G401 (cell line): ENCODE measurements at regions not wholly inside any gene's neighbourhood (a gene's known extent, or its start where the extent isn't known, plus 50 kb on each side); places are given as distances from the start of the nearest gene placed in this dataset.
"Not testable (repeated sequence)": the region's sequence is repeated elsewhere in the genome, so short reads cannot be mapped to it uniquely, and the experiment has no call there.

Source experiments
- DNase-seq: peaks from one replicate; pipeline ENCODE4 v3.0.0-alpha.2; 2015; ENCODE audit warnings: low spot score
- in situ Hi-C: cut with HindIII; loops from 2 replicates; pipeline ENCODE4 v1.10.0; 2016; ENCODE audit warnings: low sequenced_read_pairs, mixed read lengths

DNA sequence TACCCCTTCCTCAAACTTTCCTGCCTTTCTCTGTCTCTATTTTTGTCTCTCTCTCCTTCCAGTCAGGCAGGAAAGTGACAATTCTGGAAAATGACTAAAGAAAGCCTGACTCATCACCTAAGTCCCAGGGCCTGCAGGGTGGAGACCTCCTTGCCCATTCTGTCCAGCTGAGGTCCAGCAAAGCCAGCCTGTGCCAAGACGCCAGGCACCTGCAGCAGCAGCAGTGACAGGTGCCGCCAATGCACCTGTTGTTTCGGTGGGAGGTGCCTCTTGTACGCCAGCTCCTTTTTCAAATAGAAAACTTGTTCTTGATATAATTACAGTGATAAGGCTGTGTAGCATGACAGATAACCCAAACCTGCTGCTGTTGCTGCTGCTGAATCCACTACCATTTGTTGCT, 501.3 kb downstream of the NTRK3 start:
- in situ Hi-C loops = no loop called here
- DNase-seq = no peak

DNA sequence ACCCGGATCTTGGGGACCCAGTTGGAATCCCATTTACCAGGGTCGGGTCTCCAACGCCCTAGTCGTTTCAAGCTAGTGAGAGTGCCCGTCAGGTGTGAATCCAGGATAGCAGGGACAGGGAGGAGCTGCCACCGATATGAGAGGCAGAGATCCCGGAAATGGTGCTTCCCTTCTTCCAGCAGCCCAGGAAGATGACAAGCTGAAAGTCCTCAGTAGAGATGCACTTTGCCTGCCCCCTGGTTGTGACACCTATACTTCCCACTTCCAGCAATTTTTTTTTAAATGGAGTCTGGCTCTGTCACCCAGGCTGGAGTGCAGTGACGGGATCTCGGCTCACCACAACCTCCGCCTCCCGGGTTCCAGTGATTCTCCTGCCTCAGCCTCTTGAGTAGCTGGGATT, 503.0 kb downstream of the NTRK3 start:
- DNase-seq = no peak
- in situ Hi-C loops = no loop called here

DNA sequence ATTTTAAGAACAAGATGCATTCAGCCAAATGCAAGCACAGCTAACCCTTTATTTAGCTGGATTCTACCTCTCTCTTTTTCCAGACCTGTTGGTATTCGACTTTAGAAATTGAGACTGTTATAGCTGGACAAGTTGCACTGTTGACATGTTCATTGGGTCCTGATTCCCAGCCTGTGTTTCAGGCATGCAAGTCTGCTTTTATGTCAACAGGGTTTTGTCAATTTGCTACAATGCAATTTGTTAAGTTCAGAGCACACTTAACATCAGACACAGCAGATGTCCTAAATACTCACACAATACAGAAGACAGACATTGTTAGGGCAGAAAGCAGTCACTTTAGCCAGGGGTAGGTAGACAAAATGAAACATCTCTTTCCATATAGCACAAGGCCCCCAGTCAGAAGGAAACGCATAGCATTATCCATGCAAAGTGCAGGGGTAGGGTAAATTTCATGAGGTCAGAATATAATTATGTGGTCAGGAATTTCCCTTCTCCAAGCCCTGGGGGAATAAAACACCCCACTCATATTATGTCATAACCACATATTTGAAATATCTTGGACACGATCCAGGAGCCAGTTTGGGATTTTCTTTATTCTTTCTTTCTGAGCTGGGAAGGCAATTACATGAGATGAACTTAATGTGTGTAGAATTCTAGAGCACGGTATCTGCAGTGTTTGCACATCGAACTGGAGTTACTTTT, 504.1 kb downstream of the NTRK3 start:
- DNase-seq = no peak
- in situ Hi-C loops = no loop called here

DNA sequence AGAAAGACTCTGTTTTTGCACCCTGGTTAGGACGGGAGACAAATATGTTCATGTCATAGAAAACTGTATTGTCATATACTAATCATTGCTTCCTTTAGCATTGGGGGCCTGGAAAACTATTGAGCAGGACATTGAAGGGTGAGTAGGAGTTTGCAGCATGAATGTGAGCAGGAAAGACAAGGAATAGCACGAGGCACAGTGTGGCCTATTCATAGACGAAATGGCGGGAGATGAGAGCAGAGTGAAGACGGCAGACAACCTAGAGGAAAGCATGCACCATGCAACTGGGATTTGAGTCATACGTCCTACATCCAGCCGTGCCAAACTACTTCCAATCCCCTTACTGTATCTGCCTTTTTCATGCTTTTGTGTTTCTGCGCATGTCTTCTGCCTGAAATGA, 508.1 kb downstream of the NTRK3 start:
- no peak for DNase-seq
- in situ Hi-C loops = no loop called here

DNA sequence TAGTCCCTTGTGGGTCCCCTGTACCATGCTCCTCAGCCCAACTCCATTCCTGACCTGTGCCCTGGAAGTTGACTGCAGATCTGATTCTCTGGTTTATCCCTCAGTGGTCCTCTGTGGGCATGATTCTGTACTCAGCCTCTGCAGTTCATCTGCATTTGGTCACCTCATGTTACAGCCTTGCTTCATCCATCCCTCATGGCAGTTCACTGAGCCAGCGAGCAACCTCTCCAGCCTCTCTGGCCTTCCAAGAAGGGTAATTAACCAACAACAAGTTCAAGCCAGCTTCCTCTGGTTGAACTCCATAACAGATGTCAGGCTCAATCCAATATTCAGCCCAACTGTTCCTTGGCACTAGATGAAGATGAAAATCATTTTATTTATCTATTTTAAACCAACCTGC, 509.5 kb downstream of the NTRK3 start:
- no peak for DNase-seq
- in situ Hi-C loops = no loop called here

DNA sequence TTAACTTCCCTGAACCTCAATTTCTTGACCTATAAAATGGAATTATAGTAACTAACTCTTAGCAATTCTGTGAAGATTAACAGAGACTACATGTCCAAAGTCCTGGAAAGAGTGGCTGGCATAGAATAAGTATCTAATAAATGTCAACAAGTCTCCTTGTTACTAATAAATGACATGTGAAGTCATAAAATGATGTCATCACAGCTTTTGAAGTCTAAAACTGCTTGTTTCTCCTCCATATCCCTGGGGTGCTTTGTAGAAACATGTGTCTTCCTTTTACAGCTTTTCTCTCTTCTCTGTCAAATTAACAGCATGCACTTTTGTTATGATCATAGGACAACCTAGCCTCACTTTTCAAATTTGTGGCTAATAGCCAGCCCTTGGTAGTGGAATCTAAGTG, 510.2 kb downstream of the NTRK3 start:
- DNase-seq = no peak
- in situ Hi-C loops = no loop called here

DNA sequence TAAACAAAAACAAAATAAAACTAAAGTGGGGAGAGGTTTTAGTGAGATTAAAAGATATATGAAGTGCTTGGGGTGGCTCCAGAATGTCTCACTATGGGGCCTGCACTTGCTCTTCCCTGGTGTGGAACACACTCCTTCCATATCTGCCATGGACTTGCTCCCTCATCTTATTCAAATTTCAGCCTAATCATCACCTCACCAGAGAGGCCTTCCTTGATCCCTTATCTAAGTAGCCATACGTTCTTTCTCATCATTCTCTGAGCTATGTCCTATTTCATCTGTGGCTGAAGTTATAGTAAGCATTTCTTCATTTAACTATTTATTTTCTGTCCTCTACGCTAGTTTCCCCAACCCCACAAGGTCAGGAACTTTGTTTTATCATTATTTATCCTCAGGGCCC, 511.7 kb downstream of the NTRK3 start:
- in situ Hi-C loops = no loop called here
- no peak for DNase-seq

DNA sequence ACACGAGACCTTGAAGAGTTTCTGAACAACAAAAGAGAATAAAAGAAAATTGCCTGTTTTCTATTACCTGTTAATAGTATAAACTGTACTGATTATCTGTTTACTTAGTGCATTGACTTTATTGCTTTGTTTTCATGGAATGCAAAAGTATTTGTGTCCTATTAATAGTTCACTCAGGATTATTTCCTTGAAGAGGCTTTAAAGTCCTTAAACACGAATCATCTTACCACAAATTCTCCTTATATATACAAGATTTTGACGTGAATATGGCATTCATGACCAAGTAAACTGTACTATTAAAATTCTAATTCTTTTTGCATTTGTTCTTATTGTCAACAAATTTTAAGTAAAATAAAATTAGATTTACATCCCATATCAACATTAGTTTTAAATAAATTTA, 513.0 kb downstream of the NTRK3 start:
- no peak for DNase-seq
- in situ Hi-C loops = no loop called here

DNA sequence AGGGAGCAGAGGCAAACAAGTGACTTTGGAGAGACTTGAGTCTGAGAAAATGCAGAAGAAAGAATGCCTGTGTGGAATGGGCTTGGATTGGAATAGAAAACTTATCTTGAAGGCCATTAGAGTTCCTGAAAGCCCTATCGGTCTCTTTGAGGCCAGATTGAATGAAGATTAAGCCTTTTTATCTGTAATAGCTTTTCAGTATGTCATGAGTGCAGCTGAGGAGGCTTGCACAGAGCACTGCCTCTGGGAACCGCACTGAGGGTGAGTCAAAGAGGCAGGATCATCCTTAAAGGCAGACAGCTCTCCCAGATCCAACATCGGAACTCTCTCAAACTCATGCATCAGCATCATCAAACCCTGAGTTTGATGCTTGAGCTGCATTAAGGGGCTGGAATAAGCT, 515.2 kb downstream of the NTRK3 start:
- no peak for DNase-seq
- in situ Hi-C loops = no loop called here

DNA sequence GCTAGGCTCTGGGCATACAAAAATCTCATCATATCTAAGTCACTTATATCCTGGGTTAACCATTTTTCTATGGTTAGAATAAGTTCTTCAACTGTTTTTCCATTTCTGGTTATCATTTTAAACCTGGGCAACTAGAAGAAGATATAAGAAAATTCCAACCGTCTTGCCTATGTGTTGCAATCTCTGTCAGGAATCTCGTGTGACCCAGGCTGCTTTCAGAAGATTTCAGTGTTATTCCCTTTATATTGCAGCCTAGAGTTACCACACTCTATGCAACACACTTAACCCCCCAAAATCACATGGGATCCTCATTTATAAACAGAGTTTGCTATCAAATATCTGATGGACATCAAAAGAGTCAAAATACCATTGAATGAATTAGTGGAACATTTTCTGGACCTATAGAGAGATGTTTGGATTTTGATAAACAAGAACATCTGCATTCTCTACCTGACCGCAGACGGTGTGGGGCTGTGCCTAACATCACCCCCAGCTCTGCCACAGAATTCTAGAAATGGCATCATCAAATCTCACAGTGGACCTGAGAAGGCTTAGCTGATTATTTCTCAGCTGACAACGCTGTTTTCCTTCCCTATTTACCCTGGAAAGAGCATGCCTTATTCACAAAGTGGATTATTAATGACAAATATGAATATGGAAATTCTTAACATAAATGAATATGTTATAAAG, 515.7 kb downstream of the NTRK3 start:
- in situ Hi-C loops = no loop called here

DNA sequence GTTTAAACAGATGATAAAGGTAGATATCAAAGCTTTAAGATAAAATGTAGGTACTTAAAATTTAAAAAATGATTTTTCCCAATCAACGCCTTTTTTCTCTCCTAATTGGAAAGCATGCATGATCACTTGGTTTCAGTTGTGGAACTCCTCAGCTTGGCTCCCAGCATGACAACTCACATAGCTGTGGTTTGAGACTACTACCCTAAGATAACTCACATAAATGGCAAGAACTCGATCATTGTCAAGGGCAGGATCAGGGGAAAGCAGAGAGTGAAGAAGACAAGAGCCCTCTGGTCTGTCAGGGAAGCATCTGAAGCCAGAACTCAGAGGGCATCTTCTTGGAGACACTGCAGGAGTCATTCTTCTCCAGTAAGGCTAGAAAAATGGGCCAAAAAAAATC, 516.7 kb downstream of the NTRK3 start:
- DNase-seq = no peak
- in situ Hi-C loops = no loop called here

More for the DNA sequence above, 515.7 kb downstream of the NTRK3 start:
- DNase-seq = no peak

DNA sequence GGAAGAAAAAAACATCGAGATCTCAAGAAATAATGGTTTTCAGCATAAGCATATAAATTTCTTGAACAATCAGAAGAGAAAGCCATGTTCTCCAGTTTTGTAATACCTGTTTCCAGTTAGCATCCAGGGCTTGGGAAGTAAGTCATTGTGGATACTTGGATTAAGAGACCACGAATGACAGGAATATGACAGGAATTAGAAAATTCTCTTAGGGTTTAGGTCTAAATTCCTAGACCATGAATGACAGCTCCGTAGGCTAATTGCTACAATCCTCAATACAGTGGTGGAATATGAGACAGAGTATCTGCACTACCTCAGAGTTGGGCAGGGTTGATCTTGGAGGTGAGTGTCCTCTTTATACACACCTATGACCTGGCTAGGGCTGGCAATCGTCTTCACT, 517.5 kb downstream of the NTRK3 start:
- no peak for DNase-seq
- in situ Hi-C loops = no loop called here

DNA sequence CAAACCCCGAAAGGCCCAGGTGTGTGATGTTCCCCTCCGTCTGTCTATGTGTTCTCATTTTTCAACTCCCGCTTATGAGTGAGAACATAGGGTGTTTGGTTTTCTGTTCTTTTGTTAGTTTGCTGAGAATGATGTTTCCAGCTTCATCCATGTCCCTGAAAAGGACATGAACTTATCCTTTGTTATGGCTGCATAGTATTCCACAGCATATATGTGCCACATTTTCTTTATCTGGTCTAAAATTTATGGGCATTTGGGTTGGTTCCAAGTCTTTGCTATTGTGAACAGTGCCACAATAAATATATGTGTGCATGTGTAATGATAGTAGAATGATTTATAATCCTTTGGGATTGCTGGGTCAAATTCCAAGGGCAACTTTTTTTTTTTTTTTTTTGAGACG, 519.1 kb downstream of the NTRK3 start:
- in situ Hi-C loops, DNase-seq: not testable (repeated sequence)

DNA sequence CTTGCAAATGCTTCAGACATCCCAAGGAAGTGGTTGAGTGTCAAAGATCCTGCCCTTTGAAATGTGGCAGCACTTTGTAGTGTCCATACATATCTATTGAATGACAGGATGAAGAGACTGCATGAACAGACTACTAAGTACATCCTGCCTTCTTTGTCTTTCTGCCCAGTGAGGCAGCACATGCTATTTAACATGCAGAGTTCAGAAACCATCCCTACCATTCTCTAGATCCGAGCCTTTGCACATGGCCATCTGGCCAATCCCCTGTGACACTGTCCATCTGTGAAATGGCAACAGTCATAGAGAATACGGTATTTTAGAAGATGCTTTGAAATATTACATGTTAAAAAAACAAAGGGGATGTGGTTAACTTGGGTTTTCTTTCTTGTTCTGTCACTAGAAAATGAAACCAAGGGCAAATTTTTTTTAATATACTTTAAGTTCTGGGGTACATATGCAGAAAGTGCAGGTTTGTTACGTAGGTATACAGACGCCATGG, 519.6 kb downstream of the NTRK3 start:
- no peak for DNase-seq
- in situ Hi-C loops = no loop called here

DNA sequence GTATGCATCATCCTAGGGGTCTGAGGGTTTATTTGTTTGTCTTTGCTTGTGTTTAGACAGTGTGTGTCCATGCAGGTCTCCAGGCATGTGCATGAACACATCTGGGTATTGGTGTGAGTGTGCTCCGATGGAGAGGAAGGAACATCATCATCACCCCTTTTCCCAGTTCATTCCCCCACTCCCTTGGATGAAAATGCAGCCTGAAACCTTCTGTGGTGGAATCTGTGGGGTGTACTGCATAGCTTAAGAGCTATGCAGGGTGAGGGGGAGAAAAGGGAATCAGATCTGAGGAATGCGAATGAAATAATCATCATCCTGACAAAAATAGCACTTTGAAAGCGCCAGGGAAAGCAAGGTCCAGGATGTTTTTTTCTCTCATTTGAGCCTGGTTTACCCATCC, 520.1 kb downstream of the NTRK3 start:
- DNase-seq = no peak
- in situ Hi-C loops = no loop called here

DNA sequence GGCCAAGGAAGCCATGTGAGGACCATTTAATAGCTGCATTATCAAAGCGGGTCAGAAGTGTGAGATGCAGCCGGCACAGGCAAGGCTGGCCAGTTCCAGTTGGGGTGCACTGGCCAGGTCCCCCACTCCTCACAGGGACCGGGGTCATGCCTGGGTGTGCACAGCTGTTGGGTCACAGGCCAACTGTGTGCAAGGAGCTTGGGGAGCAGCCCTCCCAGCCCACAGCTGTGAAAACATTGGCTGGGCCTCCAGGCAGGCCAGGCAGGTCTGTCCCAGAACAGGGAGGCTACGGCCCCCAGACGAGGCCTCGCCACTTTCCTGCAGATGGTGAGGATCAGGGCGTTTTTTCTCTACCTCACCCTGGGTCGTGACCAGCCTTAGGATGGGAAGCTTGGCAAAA, 521.0 kb downstream of the NTRK3 start:
- DNase-seq = no peak
- in situ Hi-C loops = no loop called here

DNA sequence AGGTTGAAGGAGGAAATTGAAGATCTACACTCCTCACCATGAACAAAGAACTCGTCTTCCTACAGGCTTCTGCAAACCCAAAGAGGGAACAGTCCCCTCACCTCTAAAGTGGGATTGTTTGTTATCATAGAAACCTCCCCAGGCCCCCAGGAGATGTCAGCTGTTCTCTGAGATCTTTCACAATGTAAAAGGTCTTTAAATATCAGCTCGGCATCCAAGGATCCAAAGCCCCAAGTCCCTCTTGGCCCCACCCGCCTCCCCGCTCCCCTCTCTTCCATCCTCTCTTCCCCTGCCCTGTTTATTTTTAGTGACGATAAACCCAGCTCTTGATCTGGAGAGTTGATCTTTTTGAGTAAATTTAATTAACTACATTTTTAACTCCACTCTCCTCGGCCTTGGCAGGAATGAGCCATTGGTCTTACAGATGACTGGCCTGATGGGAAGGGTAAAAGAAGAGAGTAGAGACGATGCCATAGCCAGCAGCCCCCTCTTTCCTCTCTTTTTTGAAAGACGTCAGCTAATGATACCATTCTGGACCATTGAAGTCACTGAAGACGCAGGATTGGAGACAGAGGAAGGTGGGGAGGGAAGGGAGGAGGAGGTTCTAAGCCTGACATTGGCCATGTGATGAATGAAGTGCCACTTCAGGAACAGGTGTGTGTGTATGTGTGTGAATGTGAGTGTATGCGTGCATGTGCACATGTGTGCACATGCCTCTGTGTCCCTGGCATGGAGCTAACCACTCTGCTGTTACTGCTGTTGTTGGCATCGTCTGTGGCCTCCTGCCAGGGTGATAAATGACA, 521.8 kb downstream of the NTRK3 start:
- in situ Hi-C loops = no loop called here
- DNase-seq = no peak

DNA sequence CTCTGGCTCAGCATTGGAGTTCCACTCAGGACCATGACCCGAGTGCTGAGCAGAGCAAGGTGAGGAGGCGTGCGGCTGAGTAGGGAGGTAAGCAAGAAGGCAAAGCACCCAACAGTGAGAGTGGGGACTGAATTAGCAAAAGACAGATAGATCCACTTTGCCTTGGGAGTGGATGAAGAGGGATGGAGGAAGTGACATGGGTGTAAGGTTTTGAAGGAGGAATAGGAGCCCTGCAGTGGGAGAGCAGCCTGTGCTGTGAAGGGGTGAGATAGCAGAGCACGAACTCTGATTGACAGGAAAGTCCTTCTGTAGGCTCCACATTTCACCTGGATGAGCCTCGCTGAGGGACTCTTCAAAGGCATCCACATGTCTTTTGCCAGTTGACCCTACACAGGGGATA, 522.6 kb downstream of the NTRK3 start:
- in situ Hi-C loops = no loop called here
- DNase-seq = no peak

DNA sequence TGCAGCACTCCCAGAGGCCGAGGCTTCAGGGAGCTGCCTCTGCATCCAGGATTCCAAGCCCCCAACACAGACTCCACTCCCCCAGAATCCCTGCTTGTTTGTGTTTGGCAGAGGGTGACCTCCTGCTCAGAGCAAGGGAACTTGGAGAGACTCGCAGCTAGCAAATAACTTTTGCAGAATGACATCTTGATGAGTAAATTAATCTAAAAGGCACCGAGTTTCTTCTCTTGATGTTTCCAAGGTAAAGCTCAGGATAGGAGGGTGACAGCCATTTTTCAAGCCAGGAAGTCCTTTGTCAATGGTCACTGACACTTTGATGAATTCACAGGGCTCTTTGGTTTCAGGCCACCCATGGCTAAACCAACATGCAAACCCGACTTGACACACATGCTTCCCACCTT, 523.0 kb downstream of the NTRK3 start:
- DNase-seq = no peak
- in situ Hi-C loops = no loop called here

DNA sequence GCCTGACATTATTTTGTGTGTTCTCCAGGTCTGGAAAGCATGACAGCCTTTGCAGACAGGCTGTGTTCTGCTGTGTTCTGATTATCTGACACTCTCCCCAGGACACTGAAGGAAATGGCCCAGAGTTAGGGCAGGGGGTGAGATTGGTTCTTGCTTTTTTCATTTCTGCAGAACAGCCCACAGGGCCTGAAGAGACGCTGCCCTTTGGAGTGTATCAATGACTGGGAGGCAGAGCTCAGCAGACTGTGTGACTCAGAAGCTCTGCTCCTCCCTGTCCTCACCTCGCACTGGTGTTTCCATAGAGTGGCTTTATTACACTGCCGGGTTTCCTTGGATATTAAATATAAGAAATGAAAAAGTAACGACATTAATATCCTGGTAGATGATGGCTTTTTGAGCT, 523.6 kb downstream of the NTRK3 start:
- in situ Hi-C loops = no loop called here
- no peak for DNase-seq
